ENCODE measurements at regions not wholly inside any gene's neighbourhood (a gene's known extent, or its start where the extent isn't known, plus 50 kb on each side); places are given as distances from the start of the nearest gene placed in this dataset.
"Not testable (repeated sequence)": the region's sequence is repeated elsewhere in the genome, so short reads cannot be mapped to it uniquely, and the experiment has no call there.

DNA sequence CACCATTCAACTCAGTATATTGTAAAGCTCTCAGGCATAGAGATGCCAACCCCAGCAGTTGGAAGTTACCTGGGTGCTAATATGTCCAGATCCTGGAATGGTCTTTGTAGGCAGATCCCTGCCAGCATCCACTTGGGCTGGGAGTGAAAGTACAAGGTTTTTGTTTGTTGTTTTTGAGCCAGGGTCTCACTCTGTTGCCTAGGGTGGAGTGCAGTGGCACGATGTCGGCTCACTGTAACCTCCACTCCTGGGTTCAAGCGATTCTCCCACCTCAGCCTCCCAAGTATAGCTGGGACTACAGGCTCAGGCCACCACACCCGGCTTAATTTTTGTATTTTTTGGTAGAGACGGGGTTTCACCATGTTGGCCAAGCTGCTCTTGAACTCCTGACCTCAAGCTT, 177.6 kb downstream of the IRF8 start:
- Histone ChIP-seq H3K36me3 (no peaks in the 10 kb centered on the region), H3K27me3 (no peaks in the 10 kb centered on the region), H3K4me1 (no peaks in the 10 kb centered on the region), H3K9me3 (no peaks in the 10 kb centered on the region), H3K4me3 (replicated peaks in 1 of 3) (no peak overlapping the region), H3K27ac (no peak overlapping the region)
- 85 to 89% methylated on average over 5 of the region's 5 CpGs for WGBS, 2 donors
- TF ChIP-seq, protein P1, sequence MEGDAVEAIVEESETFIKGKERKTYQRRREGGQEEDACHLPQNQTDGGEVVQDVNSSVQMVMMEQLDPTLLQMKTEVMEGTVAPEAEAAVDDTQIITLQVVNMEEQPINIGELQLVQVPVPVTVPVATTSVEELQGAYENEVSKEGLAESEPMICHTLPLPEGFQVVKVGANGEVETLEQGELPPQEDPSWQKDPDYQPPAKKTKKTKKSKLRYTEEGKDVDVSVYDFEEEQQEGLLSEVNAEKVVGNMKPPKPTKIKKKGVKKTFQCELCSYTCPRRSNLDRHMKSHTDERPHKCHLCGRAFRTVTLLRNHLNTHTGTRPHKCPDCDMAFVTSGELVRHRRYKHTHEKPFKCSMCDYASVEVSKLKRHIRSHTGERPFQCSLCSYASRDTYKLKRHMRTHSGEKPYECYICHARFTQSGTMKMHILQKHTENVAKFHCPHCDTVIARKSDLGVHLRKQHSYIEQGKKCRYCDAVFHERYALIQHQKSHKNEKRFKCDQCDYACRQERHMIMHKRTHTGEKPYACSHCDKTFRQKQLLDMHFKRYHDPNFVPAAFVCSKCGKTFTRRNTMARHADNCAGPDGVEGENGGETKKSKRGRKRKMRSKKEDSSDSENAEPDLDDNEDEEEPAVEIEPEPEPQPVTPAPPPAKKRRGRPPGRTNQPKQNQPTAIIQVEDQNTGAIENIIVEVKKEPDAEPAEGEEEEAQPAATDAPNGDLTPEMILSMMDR (IDR thresholded peaks at IDR 0.05): no peak
- TF ChIP-seq POLR2A (IDR thresholded peaks at IDR 0.05): no peak
- no peak for DNase-seq
- intact Hi-C loops (cut with DNase I): no loop called here

DNA sequence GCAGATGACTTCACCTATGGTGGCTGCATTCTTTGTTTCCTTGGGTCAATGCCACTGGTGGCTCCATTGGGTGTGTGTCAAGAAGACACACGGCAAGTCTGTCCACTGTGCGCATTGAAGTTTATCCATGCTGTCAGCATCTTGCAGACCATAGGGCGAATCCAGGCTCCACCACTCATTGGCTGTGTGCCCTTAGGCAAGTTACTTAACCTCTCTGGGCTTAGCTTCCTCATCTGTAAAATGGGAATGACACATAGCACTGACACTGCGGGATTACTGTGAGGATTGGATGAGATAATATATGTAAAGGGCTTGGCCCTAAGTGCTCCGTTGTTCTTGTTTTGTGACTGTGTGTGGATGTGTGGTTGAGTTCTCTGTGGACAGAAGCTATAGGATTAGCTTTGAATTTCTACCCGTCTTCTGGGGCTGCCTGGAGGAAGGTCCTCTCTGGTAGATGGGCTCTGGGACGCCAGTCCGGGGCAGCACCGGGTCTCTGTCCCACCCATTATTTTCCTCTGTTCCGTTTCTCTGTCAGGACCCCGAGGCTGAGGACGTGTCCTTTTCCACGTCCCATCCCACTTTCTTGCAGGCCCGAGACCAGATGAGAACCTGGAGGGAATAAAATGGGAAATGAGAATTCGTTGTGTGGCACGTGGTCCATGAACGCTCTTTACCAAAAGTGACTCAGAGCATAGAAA, 178.4 kb downstream of the IRF8 start:
- no peak overlapping the region for H3K4me3 ChIP-seq (replicated peaks in 1 of 3)
- no peaks in the 10 kb centered on the region for H3K27me3 ChIP-seq
- intact Hi-C loops (cut with DNase I): no loop called here
- no peaks in the 10 kb centered on the region for H3K9me3 ChIP-seq
- no peaks in the 10 kb centered on the region for H3K36me3 ChIP-seq
- TF ChIP-seq, protein P1 (IDR thresholded peaks at IDR 0.05): no peak
- TF ChIP-seq POLR2A (IDR thresholded peaks at IDR 0.05): no peak
- no peak overlapping the region for H3K27ac ChIP-seq
- H3K4me1 ChIP-seq: no peaks in the 10 kb centered on the region
- 86 to 91% methylated on average over 17 of the region's 17 CpGs for WGBS, 2 donors
- no peak for DNase-seq

DNA sequence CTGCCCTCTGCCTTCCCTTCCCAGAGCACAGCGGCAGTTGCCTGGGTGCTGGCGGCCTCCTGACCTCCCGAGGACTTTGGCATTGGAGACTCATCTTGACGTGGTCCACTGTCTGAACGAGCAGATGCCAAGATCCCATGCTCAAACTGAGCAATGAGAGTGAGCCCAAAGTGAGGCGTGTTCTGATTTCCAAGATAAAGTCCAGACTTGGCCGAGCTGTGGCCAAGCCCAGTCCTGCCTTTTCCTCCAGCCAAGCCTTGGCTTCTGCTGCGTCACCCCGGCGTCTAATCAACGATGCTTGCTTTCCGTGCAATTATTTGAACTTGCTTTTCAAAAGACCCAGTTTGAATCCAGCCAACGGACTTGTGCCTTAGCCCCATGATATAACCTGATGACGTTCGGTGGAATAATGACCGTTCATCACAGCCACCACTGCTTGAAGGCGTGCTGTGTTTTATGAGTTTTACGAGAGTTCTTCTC, 179.2 kb downstream of the IRF8 start:
- no peak overlapping the region for H3K27ac ChIP-seq
- H3K4me1 ChIP-seq: no peaks in the 10 kb centered on the region
- DNase-seq: no peak
- no peak overlapping the region for H3K4me3 ChIP-seq (replicated peaks in 1 of 3)
- 68 to 80% methylated on average over 17 to 18 of the region's 18 CpGs for WGBS, 2 donors
- H3K9me3 ChIP-seq: no peaks in the 10 kb centered on the region
- intact Hi-C loops (cut with DNase I): no loop called here
- H3K27me3 ChIP-seq: no peaks in the 10 kb centered on the region
- no peaks in the 10 kb centered on the region for H3K36me3 ChIP-seq
- no peak for TF ChIP-seq POLR2A (IDR thresholded peaks at IDR 0.05)
- TF ChIP-seq, protein P1 (IDR thresholded peaks at IDR 0.05): no peak

DNA sequence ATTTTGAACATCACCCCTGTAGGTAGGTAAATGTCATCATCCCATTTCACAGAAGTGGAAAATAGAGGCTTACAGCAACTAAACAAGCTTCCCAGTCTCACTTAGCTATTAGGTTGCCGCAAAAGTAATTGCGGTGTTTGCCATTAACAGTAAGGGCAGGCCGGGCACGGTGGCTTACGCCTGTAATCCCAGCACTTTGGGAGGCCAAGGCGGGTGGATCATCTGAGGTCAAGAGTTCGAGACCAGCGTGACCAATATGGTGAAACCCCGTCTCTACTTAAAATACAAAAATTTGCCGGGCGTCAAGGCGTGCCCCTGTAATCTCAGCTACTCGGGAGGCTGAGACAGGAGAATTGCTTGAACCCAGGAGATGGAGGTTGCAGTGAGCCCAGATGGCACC, 179.7 kb downstream of the IRF8 start:
- not testable (repeated sequence) for H3K27ac ChIP-seq
- 96 to 98% methylated on average over 13 of the region's 13 CpGs for WGBS, 2 donors

DNA sequence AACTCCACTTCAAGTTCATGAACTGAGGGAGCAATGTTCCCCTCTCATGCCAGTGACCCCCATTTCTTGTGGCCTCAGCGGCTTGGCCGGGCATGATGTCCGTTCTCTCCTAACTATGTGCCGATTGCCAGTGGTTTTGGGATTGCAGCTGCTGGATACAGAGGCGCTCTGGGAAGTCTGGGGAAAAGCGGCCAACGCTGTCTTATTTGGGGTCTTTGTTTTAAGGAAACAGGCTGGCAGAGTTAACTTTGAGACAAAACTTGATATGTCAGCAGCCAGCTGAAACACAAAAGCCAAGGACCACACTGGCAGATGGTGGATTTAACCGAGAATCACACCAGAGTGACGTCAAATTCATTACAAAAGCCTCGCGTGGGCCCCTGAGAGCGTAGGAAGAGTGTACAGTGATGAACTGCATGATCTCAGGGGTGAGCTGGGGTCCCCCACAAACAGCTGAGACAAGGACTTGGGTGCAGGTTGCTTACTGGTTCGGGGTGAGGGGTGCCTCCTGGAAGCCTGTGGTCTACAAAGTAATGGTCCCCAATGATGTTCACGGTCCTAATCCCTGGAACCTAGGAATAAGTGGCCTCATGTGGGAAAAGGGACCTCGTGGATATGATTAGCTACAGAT, 180.4 kb downstream of the IRF8 start:
- no peak for DNase-seq
- H3K4me1 ChIP-seq: no peaks in the 10 kb centered on the region
- H3K9me3 ChIP-seq: no peaks in the 10 kb centered on the region
- no peaks in the 10 kb centered on the region for H3K36me3 ChIP-seq
- no peak overlapping the region for H3K4me3 ChIP-seq (replicated peaks in 1 of 3)
- intact Hi-C loops (cut with DNase I): no loop called here
- no peak overlapping the region for H3K27ac ChIP-seq
- 84 to 89% methylated on average over 15 of the region's 15 CpGs for WGBS, 2 donors
- H3K27me3 ChIP-seq: no peaks in the 10 kb centered on the region
- no peak for TF ChIP-seq POLR2A (IDR thresholded peaks at IDR 0.05)
- TF ChIP-seq, protein P1 (IDR thresholded peaks at IDR 0.05): no peak

More for the DNA sequence above, 179.7 kb downstream of the IRF8 start:
- H3K36me3 ChIP-seq; H3K27me3 ChIP-seq; H3K9me3 ChIP-seq; H3K4me1 ChIP-seq; intact Hi-C loops (cut with DNase I); H3K4me3 ChIP-seq (replicated peaks in 1 of 3); DNase-seq: not testable (repeated sequence)
